HG02678 (cell line): ENCODE measurements at regions not wholly inside any gene's neighbourhood (a gene's known extent, or its start where the extent isn't known, plus 50 kb on each side); places are given as distances from the start of the nearest gene placed in this dataset.
"Not testable (repeated sequence)": the region's sequence is repeated elsewhere in the genome, so short reads cannot be mapped to it uniquely, and the experiment has no call there.

Experiments
- ATAC-seq: cut with Tn5 transposase; IDR thresholded peaks from one replicate; pipeline ENCODE4 v1.9.1; 2021; ENCODE audit warnings: mild to moderate bottlenecking, moderate library complexity; ENCODE audit not compliant: unreplicated experiment

DNA sequence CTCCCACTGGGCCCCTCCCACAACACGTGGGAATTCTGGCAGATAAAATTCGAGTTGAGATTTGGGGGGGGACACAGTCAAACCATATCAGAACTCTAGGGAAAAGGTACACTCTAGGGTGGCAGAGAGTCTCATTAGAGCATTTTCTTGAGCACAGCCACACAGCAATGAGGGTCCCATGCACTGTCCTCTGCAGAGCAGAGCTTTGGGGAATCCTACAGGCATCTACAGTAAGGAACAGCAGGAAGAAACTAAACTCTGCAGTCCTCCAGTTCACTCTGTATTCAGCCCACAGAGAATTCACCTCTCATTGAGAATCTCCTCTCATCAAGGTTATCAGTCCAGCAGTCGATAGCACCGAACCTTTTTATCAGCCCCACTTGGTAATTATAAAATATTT is 438.6 kb upstream of the NOX3 start:
- no peak for ATAC-seq

DNA sequence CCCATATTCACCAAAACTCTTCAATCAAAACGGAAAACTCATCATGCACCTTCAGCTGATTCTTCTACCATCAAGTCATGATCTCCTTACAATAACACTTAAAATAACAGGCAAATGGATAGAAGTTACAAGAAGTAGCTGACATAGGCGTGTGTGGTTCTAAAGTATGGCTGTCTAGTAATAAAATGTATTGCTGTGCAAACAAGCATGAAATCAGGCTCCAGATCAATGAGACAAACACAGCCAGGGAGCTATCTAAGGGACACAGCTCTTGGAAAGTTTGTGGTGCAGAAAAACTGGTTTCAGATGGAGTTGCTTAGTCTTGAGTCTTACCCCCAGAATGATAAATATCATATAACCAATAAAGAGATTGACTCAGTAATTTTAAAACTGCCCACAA is 434.8 kb upstream of the NOX3 start:
- ATAC-seq, result no peak

- no peak for ATAC-seq
These were observed 433.8 kb upstream of the NOX3 start for GRCh38 chr6:155889410-155889809.

GRCh38 chr6:155887421-155887820 is 431.8 kb upstream of the NOX3 start:
- no peak for ATAC-seq

GRCh38 chr6:155883741-155884140 is 428.1 kb upstream of the NOX3 start:
- ATAC-seq, result no peak

DNA sequence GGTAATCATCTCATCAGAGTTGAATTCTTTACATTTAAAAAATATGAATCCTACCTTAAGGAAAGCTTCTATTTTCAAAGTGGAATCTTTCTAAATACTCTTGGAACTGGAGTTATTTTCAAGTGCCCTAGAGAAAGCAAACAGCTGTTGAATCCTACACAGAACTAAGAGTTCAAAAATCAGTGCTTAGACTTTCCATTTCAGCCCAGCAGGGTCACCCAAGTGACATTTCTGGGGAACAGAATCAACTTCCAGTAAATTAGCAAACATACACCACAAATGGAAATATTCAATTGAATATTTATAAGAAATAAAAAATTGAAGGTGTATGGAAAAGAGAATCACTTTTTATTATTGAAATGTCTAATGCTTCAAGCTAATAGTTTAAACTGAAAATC is 427.7 kb upstream of the NOX3 start:
- no peak for ATAC-seq

GRCh38 chr6:155882527-155883333 is 427.1 kb upstream of the NOX3 start:
- ATAC-seq, result peak; percentile 81

DNA sequence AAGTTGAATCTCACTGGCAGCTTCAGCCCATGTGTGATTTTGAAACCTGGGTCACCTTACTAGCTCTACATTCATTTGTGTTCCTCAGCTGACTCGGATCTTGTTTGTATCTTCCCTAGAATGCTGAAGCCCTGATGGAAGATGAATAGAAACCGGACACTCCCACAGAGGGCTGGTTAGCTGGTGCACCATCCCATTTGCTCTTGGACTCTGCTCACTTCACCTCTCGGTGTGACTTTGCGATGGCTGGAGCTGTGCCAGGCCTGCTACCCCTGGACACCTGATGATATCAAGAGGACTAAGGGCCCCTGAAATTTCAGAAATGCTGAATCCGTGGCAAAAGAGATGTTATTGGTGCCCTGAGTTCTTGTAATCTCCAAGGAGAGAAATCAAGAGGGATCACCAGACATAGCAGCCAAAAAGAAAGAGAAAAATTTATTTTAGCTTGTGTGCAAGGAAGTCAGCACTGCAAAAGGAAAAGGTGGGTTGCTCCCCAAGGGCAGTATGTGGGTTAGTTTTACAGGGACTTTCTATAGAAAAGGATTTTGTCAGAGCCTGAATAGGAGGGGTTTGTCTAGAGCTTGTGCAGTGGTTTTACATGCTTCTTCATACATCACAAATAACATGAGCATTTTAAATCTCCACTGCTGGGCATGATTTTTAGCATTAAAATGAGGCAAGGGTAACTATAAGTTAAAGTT is 426.3 kb upstream of the NOX3 start:
- ATAC-seq, result peak; percentile 40

- no peak for ATAC-seq
These were observed 425.3 kb upstream of the NOX3 start for GRCh38 chr6:155880900-155881299.

GRCh38 chr6:155872961-155873360 is 417.3 kb upstream of the NOX3 start:
- ATAC-seq, result peak; percentile 74

DNA sequence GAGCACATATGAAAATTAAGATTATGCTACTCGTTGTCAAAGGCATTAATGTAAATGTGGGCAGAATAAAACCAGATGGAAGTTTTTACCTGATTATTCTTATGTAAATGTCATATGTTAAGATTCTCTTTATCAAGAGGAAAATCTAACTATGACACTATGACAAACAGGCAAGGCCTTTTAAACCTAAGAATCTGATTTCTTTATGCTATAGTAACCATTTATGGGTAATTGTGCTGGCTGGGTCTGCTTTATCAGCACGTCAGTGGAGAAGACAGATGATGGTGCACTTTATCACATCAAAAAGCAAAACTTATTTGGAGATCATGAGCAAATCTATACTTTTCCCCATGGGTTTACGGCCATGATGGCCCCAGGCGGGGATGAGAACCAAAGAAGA is 412.0 kb upstream of the NOX3 start:
- no peak for ATAC-seq

DNA sequence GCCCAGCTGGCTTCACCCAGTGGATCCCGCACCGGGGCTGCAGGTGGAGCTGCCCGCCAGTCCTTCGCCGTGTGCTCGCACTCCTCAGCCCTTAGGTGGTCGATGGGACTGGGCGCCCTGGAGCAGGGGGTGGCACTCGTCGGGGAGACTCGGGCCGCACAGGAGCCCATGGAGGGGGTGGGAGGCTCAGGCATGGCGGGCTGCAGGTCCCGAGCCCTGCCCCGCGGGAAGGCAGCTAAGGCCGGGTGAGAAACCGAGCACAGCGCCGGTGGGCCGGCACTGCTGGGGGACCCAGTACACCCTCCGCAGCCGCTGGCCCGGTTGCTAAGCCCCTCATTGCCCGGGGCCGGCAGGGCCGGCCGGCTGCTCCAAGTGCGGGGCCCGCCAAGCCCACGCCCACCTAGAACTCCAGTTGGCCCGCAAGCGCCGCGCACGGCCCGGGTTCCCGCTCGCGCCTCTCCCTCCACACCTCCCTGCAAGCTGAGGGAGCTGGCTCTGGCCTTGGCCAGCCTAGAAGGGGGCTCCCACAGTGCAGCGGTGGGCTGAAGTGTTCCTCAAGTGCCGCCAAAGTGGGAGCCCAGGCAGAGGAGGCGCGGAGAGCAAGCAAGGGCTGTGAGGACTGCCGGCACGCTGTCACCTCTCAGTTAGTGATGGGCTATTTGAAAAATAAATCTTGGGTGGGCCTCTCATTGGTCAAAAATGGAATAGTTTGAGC is 411.2 kb upstream of the NOX3 start:
- ATAC-seq, result not testable (repeated sequence)

- no peak for ATAC-seq
These were observed 406.2 kb upstream of the NOX3 start for GRCh38 chr6:155861821-155862220.

GRCh38 chr6:155858906-155859305 is 403.3 kb upstream of the NOX3 start:
- not testable (repeated sequence) for ATAC-seq

DNA sequence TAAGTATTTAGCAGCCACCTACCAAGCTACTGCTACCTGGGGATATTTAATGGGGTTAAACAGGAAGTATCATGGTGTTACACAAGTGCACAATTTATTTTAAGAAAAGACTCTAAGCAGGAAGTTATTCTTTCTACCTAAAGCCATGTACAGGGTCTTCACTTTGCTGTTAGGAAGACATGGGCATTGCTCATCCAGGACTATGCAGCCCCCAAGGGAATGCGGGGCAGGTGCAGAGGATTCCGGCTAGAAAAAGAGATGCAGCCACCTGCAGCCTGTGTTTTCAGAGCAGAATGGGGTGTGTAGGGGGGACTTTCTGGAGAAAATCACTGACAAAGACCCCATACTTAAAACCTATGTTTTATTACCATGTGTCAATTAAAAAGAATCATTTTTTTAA is 399.1 kb upstream of the NOX3 start:
- no peak for ATAC-seq

GRCh38 chr6:155853011-155853410 is 397.4 kb upstream of the NOX3 start:
- ATAC-seq, result no peak

GRCh38 chr6:155850408-155850841 is 394.8 kb upstream of the NOX3 start:
- ATAC-seq, result no peak

- no peak for ATAC-seq
These were observed 392.1 kb upstream of the NOX3 start for GRCh38 chr6:155847711-155848110.

DNA sequence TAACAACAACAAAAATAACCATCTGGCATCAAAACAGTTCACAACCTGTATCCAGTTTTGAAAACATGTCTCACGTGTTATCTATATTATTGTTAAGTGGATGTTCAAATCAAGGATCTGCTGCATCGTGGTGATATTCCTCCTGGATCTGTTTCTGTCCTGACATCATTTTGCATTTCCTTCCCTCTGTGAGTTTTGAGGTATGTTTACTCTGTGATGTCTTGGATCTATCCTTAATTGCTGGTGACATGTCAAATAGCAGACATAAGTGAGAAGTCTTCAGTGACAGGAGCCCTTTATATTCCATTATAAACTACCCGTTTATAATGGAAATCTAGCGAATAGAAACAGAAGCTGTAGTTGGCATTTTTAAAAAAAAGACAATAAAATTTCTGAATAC is 381.8 kb upstream of the NOX3 start:
- ATAC-seq, result no peak

- no peak for ATAC-seq
These were observed 377.0 kb upstream of the NOX3 start for GRCh38 chr6:155832596-155832995.

- ATAC-seq, result no peak
These were observed 374.9 kb upstream of the NOX3 start for GRCh38 chr6:155830531-155830930.

DNA sequence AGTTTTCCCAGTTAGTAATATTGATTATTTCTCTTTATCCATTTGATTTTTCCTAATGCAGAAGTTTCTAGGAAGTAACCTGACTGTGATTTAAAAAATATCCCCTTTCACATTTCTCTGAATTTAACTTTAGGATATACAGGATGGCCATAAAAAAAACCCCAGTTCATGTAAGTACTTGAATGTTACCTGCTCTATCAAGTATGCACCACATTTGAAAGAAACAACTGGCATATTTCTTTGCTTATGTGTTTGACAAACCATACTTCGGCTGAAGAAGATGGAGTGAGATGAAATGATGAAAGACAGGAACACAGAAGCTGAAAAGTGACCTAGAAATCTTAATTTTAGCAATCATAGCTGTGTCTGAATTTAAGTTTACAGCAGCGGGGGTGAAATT is 374.0 kb upstream of the NOX3 start:
- no peak for ATAC-seq
